IMR-90 (cell line): ENCODE measurements at regions not wholly inside any gene's neighbourhood (a gene's known extent, or its start where the extent isn't known, plus 50 kb on each side); places are given as distances from the start of the nearest gene placed in this dataset.

Source experiments
- ATAC-seq: fragments of 200-7000 bp; cut with Tn5 transposase; 2 replicates; pipeline ENCODE4 v1.9.1; 2020; ENCODE audit warnings: low read depth, mild to moderate bottlenecking, moderate library complexity
- BruUV-seq: library from RNA; stranded (reverse); fragments of 400-500 nt; replicated peaks from 2 replicates; lab custom pipeline; 2021; lab: Mats Ljungman, UMichigan
- CTCF ChIA-PET: fragments of 300-600 bp; formaldehyde crosslinking; extraction: SDS; loops from one replicate; lab custom pipeline; 2021; ENCODE audit warnings: antibody characterized with exemption; lab: Yijun Ruan, JAX
- POLR2A ChIA-PET: fragments of 300-600 bp; sonication (Branson Sonifier 250); formaldehyde crosslinking; loops from one replicate; lab custom pipeline; 2022; ENCODE audit warnings: antibody characterized with exemption; ENCODE audit not compliant: unreplicated experiment; lab: Charles Lee
- DNase-seq: peaks from one replicate; pipeline ENCODE4 v3.0.0; 2013
- H2AFZ ChIP-seq: replicated peaks from 2 replicates; pipeline ENCODE3; 2013; ENCODE audit warnings: low read length, mild to moderate bottlenecking; ENCODE audit not compliant: poor library complexity
- H2AK5ac ChIP-seq: 2 replicates; pipeline ENCODE4 v1.6.1; 2013; ENCODE audit warnings: low read depth, low read length, inconsistent platforms
- H2AK9ac ChIP-seq: replicated peaks from 2 replicates; pipeline ENCODE3; 2013; ENCODE audit warnings: mild to moderate bottlenecking, low read depth, low read length, moderate library complexity; ENCODE audit not compliant: poor library complexity
- H2BK120ac ChIP-seq: 2 replicates; pipeline ENCODE4 v1.6.1; 2013; ENCODE audit warnings: low read depth, low read length, inconsistent platforms
- H2BK15ac ChIP-seq: 3 replicates; pipeline ENCODE4 v1.6.1; 2013; ENCODE audit warnings: low read depth, low read length, inconsistent platforms
- H2BK20ac ChIP-seq: 2 replicates; pipeline ENCODE4 v1.6.1; 2013; ENCODE audit warnings: low read depth, mild to moderate bottlenecking, inconsistent platforms, low read length, moderate library complexity
- H2BK5ac ChIP-seq: 2 replicates; pipeline ENCODE4 v1.6.1; 2013; ENCODE audit warnings: mild to moderate bottlenecking, low read depth, low read length, inconsistent platforms; ENCODE audit not compliant: poor library complexity, severe bottlenecking
- H3K14ac ChIP-seq: replicated peaks from 2 replicates; pipeline ENCODE4 v1.6.1; 2013; ENCODE audit warnings: low read depth, low read length, inconsistent platforms
- H3K18ac ChIP-seq: 2 replicates; pipeline ENCODE4 v1.6.1; 2013; ENCODE audit warnings: low read depth, low read length, control low read depth
- H3K23ac ChIP-seq: 2 replicates; pipeline ENCODE4 v1.6.1; 2013; ENCODE audit warnings: low read depth, low read length, inconsistent platforms
- H3K27ac ChIP-seq: 2 replicates; pipeline ENCODE4 v1.5.1; 2013; ENCODE audit warnings: mild to moderate bottlenecking, control low read depth, low read length; ENCODE audit not compliant: insufficient read depth
- H3K27me3 ChIP-seq: 2 replicates; pipeline ENCODE4 v1.6.1; 2013; ENCODE audit warnings: low read length; ENCODE audit not compliant: control insufficient read depth, insufficient read depth
- H3K36me3 ChIP-seq: 2 replicates; pipeline ENCODE4 v1.6.1; 2013; ENCODE audit warnings: low read length, mixed read lengths; ENCODE audit not compliant: control insufficient read depth, insufficient read depth
- H3K4ac ChIP-seq: 2 replicates; pipeline ENCODE4 v1.6.1; 2013; ENCODE audit warnings: low read depth, low read length, inconsistent platforms
- H3K4me1 ChIP-seq: 2 replicates; pipeline ENCODE4 v1.6.1; 2013; ENCODE audit warnings: low read length, mixed read lengths; ENCODE audit not compliant: control insufficient read depth, insufficient read depth
- H3K4me2 ChIP-seq: 2 replicates; pipeline ENCODE4 v1.6.1; 2013; ENCODE audit warnings: low read depth, mild to moderate bottlenecking, control low read depth, low read length, moderate library complexity
- H3K4me3 ChIP-seq: 2 replicates; pipeline ENCODE4 v1.5.1; 2013; ENCODE audit warnings: low read depth, mild to moderate bottlenecking, control low read depth, low read length, moderate library complexity; ENCODE audit not compliant: insufficient read depth
- H3K56ac ChIP-seq: 2 replicates; pipeline ENCODE4 v1.6.1; 2013; ENCODE audit warnings: low read length, inconsistent platforms; ENCODE audit not compliant: insufficient read depth; ENCODE audit errors: extremely low read depth
- H3K79me1 ChIP-seq, 2 experiments: 2 replicates each; pipeline ENCODE4 v1.6.1; 2013; ENCODE audit warnings: low read length in 2 of 2, inconsistent platforms in 1 of 2, low read depth in 1 of 2
- H3K9ac ChIP-seq: 2 replicates; pipeline ENCODE4 v1.6.1; 2013; ENCODE audit warnings: low read depth, low read length, control low read depth
- H3K9me1 ChIP-seq: 2 replicates; pipeline ENCODE4 v1.6.1; 2013; ENCODE audit warnings: low read length, inconsistent platforms; ENCODE audit not compliant: insufficient read depth
- H3K9me3 ChIP-seq: 2 replicates; pipeline ENCODE4 v1.6.1; 2013; ENCODE audit warnings: low read length; ENCODE audit not compliant: control insufficient read depth, insufficient read depth
- H4K20me1 ChIP-seq: 2 replicates; pipeline ENCODE4 v1.6.1; 2013; ENCODE audit warnings: low read length, inconsistent platforms; ENCODE audit not compliant: insufficient read depth
- H4K5ac ChIP-seq: 2 replicates; pipeline ENCODE4 v1.6.1; 2013; ENCODE audit warnings: mild to moderate bottlenecking, low read depth, low read length, control low read depth
- H4K8ac ChIP-seq, 2 experiments: 2 replicates each; pipeline ENCODE4 v1.6.1; 2013; ENCODE audit warnings: low read depth in 2 of 2, low read length in 2 of 2, control low read depth in 1 of 2, inconsistent platforms in 1 of 2
- H4K91ac ChIP-seq: 2 replicates; pipeline ENCODE4 v1.6.1; 2013; ENCODE audit warnings: low read depth, low read length, inconsistent platforms; ENCODE audit not compliant: insufficient read depth
- BHLHE40 ChIP-seq: fragments of 150-350 bp; IDR thresholded peaks from 2 replicates; pipeline ENCODE4 v1.6.1; 2016; ENCODE audit warnings: mild to moderate bottlenecking, low read depth, low read length
- CEBPB ChIP-seq: IDR thresholded peaks from 2 replicates; pipeline ENCODE4 v1.6.1; 2012; ENCODE audit warnings: low read depth, low read length, improper control_type of control experiment
- CHD1 ChIP-seq: IDR thresholded peaks from 2 replicates; pipeline ENCODE4 v1.6.1; 2012; ENCODE audit warnings: low read depth, low read length, improper control_type of control experiment
- ELK1 ChIP-seq: fragments of 150-350 bp; IDR thresholded peaks from 2 replicates; pipeline ENCODE4 v1.6.1; 2016; ENCODE audit warnings: low read depth, mild to moderate bottlenecking, low read length, moderate library complexity, borderline replicate concordance
- MAFK ChIP-seq: IDR thresholded peaks from 2 replicates; pipeline ENCODE4 v1.6.1; 2012; ENCODE audit warnings: low read depth, low read length, improper control_type of control experiment
- MAZ ChIP-seq: IDR thresholded peaks from 2 replicates; pipeline ENCODE4 v1.6.1; 2012; ENCODE audit warnings: low read depth, mild to moderate bottlenecking, low read length, improper control_type of control experiment, moderate library complexity, borderline replicate concordance
- MXI1 ChIP-seq: IDR thresholded peaks from 2 replicates; pipeline ENCODE4 v1.6.1; 2012; ENCODE audit warnings: low read depth, mild to moderate bottlenecking, low read length, moderate library complexity, borderline replicate concordance
- NFE2L2 ChIP-seq: fragments of 150-350 bp; IDR thresholded peaks from 2 replicates; pipeline ENCODE4 v1.6.1; 2016; ENCODE audit warnings: low read depth, mild to moderate bottlenecking, low read length
- POLR2A ChIP-seq: IDR thresholded peaks from 2 replicates; pipeline ENCODE4 v1.6.1; 2012; ENCODE audit warnings: mild to moderate bottlenecking, low read depth, low read length
- RAD21 ChIP-seq: IDR thresholded peaks from 2 replicates; pipeline ENCODE4 v1.6.1; 2012; ENCODE audit warnings: low read length, improper control_type of control experiment
- USF2 ChIP-seq: fragments of 150-350 bp; IDR thresholded peaks from 2 replicates; pipeline ENCODE4 v1.6.1; 2017; ENCODE audit warnings: mild to moderate bottlenecking, antibody characterized with exemption, low read length, low read depth
- WGBS, 2 experiments: methylation state at CpG; one replicate each; pipeline versions ENCODE4 v1.1.5 to v1.1.7; 2013; ENCODE audit warnings: missing lambda C conversion rate in 2 of 2; ENCODE audit not compliant: insufficient read length in 1 of 2; ENCODE audit errors: extremely low coverage in 2 of 2; 5-methylcytosine and 5-hydroxymethylcytosine counted together
- dilution Hi-C: fragments of 300-500 bp; cut with HindIII; formaldehyde crosslinking; loops from one replicate; pipeline ENCODE4 v1.14.3; 2018; ENCODE audit warnings: low sequenced_read_pairs; ENCODE audit not compliant: unreplicated experiment
- in situ Hi-C: fragments of 300-500 bp; cut with MboI; formaldehyde crosslinking; loops from 3 replicates; pipeline ENCODE4 v1.14.3; 2019; ENCODE audit warnings: low sequenced_read_pairs, inconsistent platforms, mixed read lengths
- intact Hi-C: fragments of 100-400 bp; cut with micrococcal nuclease; formaldehyde crosslinking; loops from 2 replicates; pipeline ENCODE4 v1.10.0; 2022

GRCh38 chr12:17416748-17417147, 673.2 kb downstream of the RERGL start:
- no peak overlapping the region for H3K18ac ChIP-seq
- H3K4me3 ChIP-seq = no peak overlapping the region
- H2BK5ac ChIP-seq = no peak overlapping the region
- in situ Hi-C loops = no loop called here
- H3K27me3 ChIP-seq = no peaks in the 10 kb centered on the region
- H3K36me3 ChIP-seq = no peaks in the 10 kb centered on the region
- no peak for DNase-seq
- WGBS, 2 experiments = 38% methylated on average over 3 of the region's 13 CpGs; no CpG with 5 or more reads in 1 of the 2 experiments
- BruUV-seq = no TSS peak
- H3K4ac ChIP-seq = no peak overlapping the region
- H4K91ac ChIP-seq = no peak overlapping the region
- H4K5ac ChIP-seq = no peak overlapping the region
- H4K20me1 ChIP-seq = no peaks in the 10 kb centered on the region
- CTCF ChIA-PET = no interaction called here
- H3K9me3 ChIP-seq = peaks cover 12% of the 10 kb centered on the region
- intact Hi-C loops = no loop called here
- H4K8ac ChIP-seq = no peak overlapping the region
- H2BK20ac ChIP-seq = no peak overlapping the region
- H3K23ac ChIP-seq = no peak overlapping the region
- no peak for TF ChIP-seq USF2
- no peak for TF ChIP-seq MAZ
- TF ChIP-seq MAFK = no peak
- no peak for TF ChIP-seq CHD1
- no peak for TF ChIP-seq NFE2L2
- TF ChIP-seq BHLHE40 = no peak
- no peak for TF ChIP-seq CEBPB
- TF ChIP-seq POLR2A = no peak
- no peak for TF ChIP-seq ELK1
- no peak for TF ChIP-seq RAD21
- no peak for TF ChIP-seq MXI1
- dilution Hi-C loops = no loop called here
- H3K9ac ChIP-seq = no peak overlapping the region
- H3K4me1 ChIP-seq = no peaks in the 10 kb centered on the region
- no peak overlapping the region for H2AK9ac ChIP-seq
- no peak overlapping the region for H3K27ac ChIP-seq
- no peak overlapping the region for H2BK15ac ChIP-seq
- H3K56ac ChIP-seq = no peak overlapping the region
- no peak overlapping the region for H2AFZ ChIP-seq
- H3K9me1 ChIP-seq = no peaks in the 10 kb centered on the region
- no peak overlapping the region for H2BK120ac ChIP-seq
- H2AK5ac ChIP-seq = no peak overlapping the region
- POLR2A ChIA-PET = no interaction called here
- H3K79me1 ChIP-seq = no peaks in the 10 kb centered on the region
- no peak overlapping the region for H3K14ac ChIP-seq
- no peak overlapping the region for H3K4me2 ChIP-seq
- no peak for ATAC-seq
